ENCODE measurements at regions not wholly inside any gene's neighbourhood (a gene's known extent, or its start where the extent isn't known, plus 50 kb on each side); places are given as distances from the start of the nearest gene placed in this dataset.

DNA sequence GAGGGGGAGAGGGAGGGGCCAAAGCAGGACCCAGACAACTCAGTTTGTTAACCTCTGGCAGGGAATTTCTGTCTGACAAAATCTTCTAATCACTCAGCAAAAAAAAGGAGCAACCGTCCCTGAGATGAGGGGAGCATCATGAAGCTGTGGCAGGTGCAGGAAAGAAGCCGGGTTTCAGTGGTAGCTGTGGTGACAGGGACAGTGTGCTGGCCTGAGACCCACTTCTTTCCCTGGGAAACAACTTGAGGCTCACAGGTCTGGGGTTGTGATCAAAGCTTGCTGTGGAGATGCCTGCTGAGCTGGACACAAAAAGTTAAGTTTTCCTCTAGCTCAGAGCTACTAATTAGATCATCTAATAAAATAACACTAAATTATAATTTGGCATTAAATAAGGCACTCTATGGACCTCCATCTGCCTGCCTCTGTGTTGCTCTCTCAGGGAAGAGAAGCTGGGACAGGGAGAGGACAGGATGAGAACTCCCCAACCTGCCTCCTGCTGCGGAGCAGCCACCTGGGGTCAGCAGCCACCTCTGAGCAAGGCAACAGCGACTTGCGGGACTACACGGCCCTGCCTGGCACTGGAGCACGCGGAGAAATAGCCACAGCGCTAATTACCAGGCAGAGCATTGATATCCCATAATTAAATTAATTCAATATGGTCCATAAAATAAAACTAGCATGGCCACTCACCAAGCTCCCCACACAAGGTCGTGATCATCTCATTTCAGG, 104.6 kb upstream of the TEX51 start:
- DNase-seq (ENCODE audit: low read depth), result no peak

DNA sequence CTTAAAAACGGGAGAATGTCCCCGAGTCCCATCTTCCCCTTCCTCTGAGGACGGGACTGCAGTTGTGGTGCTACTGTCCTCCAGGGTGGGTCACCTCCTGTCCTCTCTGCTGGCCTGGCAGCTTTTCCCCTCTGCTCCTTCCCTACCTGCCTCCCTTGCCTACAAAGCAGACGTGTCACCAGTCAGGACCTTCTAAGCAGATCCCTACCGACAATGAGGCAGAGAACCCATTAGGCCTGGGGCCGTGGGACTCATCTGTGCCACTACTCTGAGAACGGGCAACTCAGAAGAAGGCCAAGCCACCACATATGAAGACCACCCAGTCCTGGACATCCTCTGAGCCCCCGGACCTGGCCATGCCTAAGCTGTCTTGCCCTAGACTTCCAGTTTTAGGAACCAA, 103.0 kb upstream of the TEX51 start:
- no peak for DNase-seq (ENCODE audit: low read depth)

DNA sequence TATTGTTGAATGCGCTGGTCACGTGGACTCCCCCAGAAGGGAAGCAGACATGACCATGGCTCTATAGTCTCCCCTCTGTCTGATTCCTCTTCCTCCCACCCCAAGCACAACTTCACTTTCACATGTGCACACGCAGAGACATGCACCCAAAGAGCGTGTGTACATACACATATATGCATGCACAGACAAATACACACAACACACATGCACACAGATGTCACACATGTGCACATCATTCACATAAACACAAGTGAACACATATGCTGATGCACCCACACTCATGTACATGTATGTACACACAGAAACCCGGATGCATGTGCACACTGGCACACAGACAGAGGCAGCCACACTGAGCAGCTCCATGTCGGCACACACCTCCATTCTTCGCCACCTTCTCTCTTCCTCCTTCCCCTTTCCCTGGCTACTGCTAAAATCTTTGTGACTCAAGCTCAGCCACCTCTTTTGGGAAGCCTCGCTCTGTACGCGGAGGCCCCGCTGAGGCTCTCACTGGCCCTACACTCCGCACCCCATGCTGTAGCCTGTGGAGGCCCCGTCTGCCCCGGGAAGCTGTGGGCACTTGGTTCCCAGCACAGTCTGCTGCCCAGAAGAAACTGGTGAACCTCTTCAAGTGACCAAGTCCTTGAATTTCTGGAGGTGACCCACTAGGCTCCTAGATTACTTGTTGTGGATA, 101.6 kb upstream of the TEX51 start:
- no peak for DNase-seq (ENCODE audit: low read depth)

DNA sequence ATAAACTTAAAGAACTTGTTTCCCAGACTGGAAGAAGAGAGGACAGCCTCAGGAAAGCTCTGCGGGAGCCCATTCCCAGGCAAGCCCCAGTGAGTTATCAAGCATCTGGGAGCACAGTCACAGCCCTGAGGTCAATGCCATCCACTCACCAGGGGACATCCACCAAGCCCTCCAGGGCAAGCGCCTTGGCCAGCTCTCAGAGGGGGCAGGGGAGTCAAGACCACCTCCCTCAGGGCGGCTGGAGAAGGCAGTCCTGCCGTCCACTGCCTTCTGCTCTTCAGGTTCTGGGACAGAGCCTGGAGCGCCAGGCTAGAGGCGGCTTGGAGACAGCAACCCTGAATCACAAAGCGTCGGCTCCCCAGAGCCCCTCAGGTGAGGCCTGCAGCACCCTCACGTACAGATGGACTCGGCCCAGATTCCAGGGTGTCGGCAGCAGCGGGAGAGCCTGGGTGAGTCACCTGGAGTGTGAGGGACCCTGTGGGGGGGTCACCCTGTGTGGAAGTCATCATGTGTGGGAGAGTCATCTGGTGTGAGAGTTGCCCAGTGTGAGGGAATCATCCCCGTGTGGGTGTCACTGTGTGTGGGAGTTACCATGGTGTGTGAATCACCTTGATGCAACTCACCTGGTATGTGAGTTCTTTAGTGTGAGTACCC, 100.9 kb upstream of the TEX51 start:
- DNase-seq (ENCODE audit: low read depth), result no peak

DNA sequence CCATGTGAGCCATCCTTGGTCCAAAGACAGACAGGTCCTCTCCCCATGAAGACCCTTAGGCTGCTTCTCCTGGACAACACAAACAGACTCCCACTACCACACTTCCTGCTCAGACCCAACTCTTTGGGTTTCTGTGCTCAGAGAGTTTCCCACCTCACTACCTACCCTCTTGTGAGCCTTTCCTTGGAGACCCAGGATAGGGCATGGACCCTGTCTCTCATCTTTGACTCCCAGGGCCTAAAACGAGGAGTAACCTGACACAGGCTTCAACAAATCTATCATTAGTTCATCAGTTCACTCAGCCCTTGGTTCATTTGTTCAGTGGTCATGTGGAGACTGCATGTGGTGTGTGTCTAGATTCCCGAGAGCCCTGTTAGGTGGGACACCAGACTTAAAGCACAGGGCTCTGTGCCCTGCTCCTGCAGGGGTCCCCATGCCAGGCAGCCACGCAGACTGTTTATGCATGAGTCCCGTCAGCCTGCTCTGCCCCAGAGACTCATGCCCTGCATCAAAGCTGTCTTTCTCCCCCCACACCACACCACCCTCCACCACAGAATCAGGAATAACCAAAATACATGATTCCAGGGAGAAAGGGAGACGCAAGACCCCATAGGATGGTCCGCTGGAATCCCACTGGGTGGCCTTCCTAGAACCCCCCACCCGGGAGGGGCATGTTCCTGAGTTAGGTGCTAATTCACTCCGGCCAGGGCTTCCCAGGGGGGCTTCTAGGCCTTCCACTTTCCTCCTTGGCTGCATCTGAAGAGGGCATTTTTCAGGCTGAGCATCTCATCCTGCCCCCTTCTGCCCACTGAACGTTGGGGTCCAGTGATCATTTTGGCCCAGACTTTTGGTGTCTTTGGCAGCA, 100.2 kb upstream of the TEX51 start:
- DNase-seq (ENCODE audit: low read depth), result no peak

DNA sequence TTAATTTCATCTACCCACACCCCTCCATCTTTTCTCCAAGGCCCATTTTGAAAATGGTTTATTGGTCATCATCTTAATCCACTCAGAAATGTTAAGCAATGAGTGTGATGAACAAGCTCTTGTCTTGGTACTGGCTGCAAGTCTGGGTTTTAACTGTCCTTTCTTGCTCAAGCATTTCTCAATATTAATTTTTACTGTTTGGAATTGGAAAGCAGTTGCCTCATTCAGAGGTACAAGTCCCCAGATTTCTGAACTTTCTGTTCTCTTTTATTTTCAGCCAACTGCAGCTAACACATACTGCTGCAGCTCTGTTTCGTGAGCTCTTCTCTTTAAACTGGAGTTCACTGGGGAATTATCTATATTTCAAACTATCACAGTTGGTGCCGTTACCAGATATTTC, 99.4 kb upstream of the TEX51 start:
- DNase-seq (ENCODE audit: low read depth), result no peak

DNA sequence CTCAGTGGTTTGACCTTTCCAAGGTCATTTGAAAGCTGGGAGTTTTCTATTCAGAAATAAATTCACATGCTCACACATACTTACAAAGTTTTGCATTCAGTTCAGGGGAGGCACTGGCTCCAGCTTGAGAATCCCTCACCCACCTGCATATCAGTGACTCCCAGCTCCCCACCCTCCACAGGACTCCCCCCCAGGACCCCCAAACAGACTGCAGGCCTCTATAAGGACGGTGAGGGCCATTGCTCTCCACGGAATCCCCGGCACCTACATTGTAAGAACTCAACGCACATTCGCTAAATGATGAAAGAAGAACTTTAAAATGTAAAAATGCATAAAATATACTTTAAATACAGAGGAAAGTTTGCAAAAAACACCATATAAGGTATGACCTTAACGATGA, 97.2 kb upstream of the TEX51 start:
- no peak for DNase-seq (ENCODE audit: low read depth)

DNA sequence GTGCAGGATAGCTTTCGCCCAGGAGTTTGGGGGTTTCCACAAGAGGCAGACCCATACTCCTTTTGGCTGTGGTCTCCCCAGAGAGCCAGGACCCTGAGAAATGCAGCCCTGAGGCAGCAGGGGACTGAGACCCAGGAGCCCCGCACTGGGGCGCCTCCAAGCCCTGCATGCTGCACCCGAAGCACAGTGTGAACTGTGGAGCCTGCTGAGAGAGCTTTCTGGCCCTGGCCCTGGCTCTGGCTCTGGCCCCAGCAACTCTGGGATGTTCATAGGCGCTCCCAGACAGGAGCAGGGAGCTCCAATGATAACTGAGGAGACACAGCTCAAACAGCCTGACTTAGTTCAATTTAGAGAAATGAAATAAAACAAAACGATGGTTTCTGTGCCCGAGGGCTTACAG, 96.4 kb upstream of the TEX51 start:
- no peak for DNase-seq (ENCODE audit: low read depth)

DNA sequence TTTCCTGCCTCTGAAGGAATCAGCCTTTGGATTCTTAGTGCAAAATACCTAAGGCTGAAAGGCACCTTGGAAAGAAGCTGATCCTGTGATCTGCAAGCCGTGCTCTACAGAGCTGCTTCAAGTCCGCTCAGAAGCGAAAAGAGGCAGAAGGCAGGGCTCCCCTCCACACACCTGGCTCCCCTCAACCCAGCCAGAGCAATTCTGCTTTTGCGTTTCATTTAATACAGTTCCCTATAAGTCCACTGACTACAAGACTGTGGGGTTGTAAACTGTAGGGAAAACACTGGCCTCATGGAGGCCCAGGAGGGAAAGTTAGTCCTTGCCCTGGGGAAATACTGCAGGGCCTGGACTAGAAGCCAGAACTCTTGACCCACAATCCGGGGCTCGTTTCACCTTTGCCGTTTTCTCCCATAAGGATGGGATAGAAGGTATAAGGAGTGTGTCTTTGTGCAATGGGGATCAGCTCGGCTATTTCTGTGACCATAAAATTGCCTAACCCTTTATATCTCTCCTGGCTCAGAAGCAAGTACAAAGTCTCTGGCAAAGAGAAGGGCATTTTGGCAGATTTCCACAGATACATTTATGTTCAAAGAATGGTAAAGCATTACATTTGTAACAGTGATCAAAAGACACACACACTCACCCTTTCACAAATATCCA, 95.8 kb upstream of the TEX51 start:
- no peak for DNase-seq (ENCODE audit: low read depth)

DNA sequence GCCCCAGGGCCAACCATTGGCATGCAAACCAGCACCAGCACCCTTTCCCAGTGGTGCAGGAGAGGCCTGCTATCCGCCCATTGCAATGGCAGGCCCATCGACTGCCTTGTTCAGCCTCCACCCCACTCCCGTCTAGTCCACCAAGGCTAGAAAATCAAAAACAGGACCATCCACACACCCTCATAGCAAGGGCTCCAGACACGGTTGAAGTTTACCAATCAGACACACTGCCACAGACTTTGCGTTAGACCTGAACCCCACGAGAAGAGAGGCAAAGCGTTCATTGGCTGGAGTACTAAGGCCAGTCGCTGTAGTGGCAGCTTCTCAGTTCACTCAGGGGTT, 95.3 kb upstream of the TEX51 start:
- no peak for DNase-seq (ENCODE audit: low read depth)

DNA sequence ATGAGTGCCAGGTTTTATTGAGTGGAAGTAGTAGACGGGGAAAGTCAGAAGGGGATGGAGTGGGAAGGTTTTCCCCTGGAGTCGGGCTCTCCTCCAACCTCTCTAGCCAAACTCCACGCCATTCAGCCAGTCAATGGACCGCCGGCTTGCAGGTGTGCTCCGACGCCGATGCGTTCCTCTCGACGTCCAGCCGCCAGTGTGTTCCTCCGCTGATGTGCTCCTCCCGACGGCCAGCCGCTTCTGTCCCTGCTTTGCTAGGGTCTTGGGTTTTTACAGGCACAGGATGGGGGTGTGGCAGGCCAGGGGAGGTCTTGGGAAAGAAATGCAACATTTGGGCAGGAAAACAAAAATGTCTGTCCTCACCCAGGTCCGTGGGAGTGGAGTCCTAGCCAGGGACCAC, 94.3 kb upstream of the TEX51 start:
- no peak for DNase-seq (ENCODE audit: low read depth)

DNA sequence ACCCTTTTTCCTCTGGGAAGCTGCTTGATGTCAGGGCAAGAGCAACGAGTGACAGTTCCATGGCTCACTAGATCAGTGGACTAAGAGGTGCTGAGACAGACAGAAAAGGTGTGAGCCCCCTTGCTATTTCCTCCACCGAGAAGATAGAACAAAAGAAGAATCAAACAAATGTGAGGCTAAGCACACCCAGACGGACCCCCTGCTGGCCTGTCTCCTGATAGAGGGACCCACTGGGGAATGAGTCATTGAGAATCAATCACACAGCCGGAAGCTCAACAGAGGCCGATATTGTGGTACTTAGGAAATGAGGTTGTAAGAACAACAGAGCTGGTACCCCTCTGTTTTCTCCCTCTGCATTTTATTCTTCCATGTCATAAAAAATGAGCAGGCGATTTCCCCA, 89.8 kb upstream of the TEX51 start:
- DNase-seq (ENCODE audit: low read depth), result no peak

DNA sequence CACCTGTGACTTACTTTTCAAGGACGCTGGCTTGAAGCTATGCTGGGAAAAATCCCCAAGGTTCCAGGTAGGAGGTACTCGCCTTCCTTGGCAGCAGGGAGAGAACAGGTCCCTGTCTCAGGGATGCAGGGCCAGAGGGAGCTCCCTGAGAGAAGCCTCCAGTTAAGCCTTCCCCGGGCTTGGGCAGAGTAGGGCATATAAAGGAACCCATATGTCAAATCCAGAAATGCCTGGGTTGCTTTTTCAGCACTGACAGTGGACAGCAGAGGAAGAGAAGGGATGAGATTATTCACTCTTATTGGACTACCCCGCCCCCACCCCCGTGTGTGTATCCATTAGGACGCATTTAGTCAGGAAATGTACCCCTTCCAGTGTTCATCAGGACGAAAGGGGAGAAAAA, 89.3 kb upstream of the TEX51 start:
- no peak for DNase-seq (ENCODE audit: low read depth)

DNA sequence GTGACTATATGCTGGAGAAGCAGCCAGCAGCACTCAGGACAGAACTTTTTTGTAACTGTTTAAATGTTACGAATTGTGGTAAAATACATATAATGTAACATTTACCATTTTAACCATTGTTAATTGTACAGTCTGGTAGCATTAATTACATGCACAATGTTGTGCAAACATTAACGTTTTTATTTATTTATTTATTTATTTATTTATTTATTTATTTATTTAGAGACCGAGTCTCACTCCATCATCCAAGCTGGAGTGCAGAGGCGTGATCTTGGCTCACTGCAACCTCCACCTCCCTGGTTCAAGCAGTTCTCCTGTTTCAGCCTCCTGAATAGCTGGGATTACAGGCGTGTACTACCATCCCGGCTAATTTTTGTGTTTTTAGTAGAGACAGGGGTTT, 88.7 kb upstream of the TEX51 start:
- DNase-seq (ENCODE audit: low read depth), result no peak

DNA sequence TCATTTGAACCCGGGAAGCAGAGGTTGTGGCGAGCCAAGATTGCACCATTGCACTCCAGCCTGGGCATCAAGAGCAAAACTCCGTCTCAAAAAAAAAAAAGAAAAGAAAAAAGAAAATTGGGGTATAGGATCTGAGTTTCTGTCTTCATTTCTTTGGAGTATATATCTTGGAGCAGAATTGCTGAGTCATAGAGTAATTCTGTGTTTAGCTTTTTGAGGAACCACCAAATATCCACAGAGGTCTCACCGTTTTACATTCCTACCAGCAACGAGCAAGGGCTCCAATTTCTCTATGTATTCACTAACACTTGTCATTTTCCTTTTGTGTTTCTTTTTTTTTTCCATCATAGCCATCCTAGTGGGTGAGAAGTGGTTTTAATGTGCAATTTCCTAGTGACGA, 87.6 kb upstream of the TEX51 start:
- no peak for DNase-seq (ENCODE audit: low read depth)

DNA sequence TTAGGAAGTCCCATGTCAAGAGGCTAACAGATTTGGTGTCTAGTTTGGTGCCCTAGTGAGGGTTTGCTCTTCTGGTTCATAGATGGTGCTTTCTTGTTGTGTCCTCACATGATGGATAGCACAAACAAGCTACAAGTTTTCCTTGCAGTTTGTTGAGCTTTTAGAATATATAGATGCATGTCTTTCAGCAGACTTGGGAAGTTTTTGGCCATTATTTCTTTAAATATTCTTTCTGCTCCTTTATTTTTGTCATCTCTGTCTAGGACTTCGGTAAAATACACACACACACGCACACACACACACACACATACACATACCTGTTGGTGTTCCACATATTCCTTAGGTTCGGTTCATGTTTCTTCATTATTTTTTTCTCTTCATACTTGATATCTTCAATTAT, 81.5 kb upstream of the TEX51 start:
- no peak for DNase-seq (ENCODE audit: low read depth)

DNA sequence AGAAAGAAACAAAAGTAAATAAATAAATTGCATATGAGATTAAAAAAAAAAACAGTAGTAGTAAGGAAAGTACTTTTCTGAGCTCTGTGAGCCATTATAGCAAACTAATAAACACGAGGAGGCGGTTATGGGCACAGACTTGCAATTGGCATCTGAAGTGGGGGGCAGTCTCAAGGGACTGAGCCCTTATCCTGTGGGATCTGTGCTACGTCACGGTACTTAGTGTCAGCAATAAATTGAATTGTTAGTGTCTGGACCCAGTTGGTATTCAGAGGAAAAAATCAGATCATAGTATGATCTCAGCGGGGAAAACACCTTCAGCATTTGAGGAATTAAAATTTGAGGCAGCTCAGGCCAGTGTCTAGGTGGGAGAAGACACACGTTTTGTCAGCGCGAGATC, 76.6 kb upstream of the TEX51 start:
- DNase-seq (ENCODE audit: low read depth), result no peak

DNA sequence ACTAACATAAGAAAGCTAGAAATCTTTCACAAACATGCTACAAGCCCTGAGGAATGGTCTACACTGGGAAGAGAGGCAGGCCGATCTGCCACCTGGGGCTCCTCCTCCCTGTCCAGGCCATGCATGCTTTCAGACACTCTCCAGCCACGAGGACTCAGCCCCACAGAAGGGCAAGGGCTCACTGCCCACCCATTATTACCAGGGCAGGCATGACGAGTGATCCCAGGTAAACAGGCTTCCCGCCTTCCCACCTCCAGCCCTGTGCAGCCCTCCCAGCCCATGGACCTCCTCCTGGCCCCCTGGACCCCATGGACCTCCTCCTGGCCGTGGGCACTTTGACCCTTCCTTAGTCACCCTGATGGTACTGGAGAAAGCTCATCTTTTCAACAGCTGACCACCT, 75.8 kb upstream of the TEX51 start:
- no peak for DNase-seq (ENCODE audit: low read depth)

DNA sequence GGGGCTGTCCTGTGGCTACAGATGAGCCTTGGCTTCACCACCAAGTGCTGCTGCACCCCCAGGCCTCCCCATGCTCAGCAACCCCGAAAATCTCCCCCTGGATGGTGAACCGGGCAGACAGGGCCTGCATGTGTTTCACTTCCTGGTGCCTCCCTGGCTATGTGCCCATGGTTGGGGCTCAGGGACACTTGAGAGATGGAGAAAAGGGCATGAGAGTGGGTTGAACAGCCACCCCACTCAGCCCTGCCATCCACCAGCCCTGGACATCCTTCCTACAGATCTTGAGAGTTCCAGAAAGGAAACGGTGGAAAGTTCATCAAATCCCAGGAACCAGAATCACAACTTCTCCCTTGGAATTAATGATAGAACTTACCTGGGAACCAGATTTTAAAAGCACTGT, 74.7 kb upstream of the TEX51 start:
- DNase-seq (ENCODE audit: low read depth), result no peak

DNA sequence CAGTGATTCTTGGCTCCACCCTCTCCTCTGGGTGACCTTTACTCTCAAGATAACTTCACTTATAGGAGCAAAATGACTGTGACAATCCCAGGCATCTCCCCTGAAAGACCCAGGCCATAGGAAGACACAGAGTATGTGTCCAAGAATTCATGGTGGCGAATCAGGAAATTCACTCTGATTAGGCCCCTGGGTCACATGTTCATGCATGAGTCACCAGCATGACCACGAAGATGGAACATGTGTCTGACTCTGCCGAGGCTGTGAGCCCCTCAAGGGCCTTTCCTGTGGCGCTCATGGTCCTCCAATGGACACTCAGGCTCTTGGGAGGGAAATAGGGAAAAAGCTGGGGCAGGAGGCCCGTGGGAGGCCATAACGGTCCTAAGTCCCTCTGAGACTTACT, 74.0 kb upstream of the TEX51 start:
- no peak for DNase-seq (ENCODE audit: low read depth)

DNA sequence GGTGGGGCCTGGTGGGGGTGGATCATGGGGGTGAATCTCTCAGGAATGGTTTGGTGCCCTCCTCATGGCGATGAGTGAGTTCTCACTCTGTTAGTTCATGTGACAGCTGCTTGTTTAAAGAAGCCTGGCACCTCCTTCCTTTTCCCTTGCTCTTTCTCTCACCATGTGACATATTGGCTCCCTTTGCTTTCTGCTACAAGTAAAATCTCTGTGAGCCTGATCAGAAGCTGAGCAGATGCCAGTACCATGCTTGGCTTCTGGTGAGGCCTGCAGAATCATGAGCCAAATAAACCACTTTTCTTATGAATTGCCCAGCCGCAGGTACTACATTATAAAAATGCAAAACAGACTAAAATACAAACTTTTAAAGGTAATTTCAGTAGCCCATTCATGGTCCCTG, 73.4 kb upstream of the TEX51 start:
- DNase-seq (ENCODE audit: low read depth), result no peak

DNA sequence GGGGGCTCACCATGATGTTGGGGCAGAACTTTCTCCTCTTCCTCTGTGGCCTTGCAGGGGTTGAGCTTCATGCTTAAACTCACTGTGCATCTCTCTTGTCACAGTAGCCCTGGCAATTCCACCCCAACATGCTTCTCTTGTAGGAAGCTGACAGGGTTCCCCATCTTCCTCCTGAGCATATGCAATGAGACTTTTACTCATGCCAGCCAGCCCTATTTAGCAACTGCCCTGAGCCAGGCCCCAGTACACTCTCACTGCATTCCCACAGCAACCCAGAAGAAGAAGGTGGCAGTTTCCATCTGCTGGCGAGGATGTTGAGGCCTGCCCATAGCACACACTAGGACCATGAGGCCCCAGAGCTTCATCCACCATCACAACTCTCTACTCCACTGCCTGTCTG, 72.2 kb upstream of the TEX51 start:
- DNase-seq (ENCODE audit: low read depth), result no peak
